ENCODE measurements at regions not wholly inside any gene's neighbourhood (a gene's known extent, or its start where the extent isn't known, plus 50 kb on each side); places are given as distances from the start of the nearest gene placed in this dataset.
A peak's percentile ranks its signal among the peaks of the same experiment; 100 is the strongest.

GRCh38 chr3:177770383-177771230 lies 573.3 kb upstream of the TBL1XR1 start:
- Mint-ChIP-seq H3K27ac (no peak overlapping the region), H3K4me3 (no peak overlapping the region), H3K9me3 (peaks cover 14% of the 10 kb centered on the region), H3K4me1 (peaks cover 2% of the 10 kb centered on the region), H3K36me3 (ENCODE audit: low read depth) (peaks cover 2% of the 10 kb centered on the region), H3K27me3 (no peaks in the 10 kb centered on the region)
- DNase-seq = no peak
- no peak for ATAC-seq

- H3K9me3 Mint-ChIP-seq = peaks cover 14% of the 10 kb centered on the region
- peaks cover 2% of the 10 kb centered on the region for H3K36me3 Mint-ChIP-seq (ENCODE audit: low read depth)
- H3K4me3 Mint-ChIP-seq = no peak overlapping the region
- peaks cover 2% of the 10 kb centered on the region for H3K4me1 Mint-ChIP-seq
- H3K27ac Mint-ChIP-seq = no peak overlapping the region
- ATAC-seq (no peak), DNase-seq (no peak)
- no peaks in the 10 kb centered on the region for H3K27me3 Mint-ChIP-seq
Measured at GRCh38 chr3:177771780-177772179, 574.5 kb upstream of the TBL1XR1 start.

DNA sequence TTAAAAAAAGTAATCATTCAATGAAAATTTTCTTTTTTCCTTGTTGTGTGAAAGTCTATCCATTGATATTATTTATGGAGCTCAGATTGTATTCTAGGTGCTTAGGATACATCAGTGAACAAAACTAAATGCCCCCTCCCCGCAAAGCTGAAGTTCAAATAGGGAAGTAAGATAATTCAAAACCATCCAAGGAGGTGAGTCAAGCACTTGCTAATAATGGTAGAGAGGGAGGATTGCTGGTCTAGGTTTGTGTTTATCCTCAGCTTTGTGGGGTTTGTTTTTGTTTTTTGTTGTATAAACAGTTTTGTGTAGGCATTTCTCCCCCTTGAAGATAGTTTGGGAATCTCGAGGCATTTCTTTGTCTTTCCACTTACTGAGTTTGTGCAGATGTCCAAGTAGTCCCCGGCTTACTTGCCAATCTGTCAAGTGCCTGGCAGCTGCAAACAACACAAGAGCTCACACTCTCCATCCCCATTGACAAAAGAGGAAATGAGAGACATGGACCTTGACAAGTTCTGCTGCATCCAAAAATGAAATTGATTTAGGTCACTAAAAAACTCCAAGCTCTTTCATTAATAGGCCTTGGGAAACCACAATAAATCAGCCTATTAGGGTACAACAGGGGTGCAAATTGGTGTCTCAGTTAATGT lies 575.8 kb upstream of the TBL1XR1 start:
- no peak overlapping the region for H3K4me3 Mint-ChIP-seq
- no peak for ATAC-seq

DNA sequence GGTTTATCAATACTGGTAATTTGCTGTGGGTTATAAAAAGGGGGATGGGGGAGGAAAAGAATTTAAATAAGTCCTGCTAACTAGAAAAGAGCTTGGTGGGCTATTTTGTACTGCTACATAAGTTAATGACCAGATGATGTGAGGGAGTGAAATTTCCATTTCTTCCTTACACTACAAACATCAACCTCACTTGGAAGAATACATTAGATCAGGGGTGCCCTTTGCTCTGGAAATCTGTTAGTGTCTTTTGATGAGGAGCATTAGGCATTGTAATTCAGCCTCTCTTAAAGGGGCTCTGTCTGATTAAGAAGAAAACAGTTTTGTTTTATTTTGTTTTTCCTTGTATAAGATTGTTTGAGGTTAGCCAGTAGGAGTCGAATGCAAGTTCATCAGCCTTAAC lies 576.4 kb upstream of the TBL1XR1 start:
- DNase-seq (no peak), ATAC-seq (no peak)
- H3K4me3 Mint-ChIP-seq = no peak overlapping the region
- H3K9me3 Mint-ChIP-seq = peaks cover 10% of the 10 kb centered on the region
- H3K27me3 Mint-ChIP-seq = no peaks in the 10 kb centered on the region
- no peak overlapping the region for H3K27ac Mint-ChIP-seq
- no peaks in the 10 kb centered on the region for H3K36me3 Mint-ChIP-seq (ENCODE audit: low read depth)
- peaks cover 13% of the 10 kb centered on the region for H3K4me1 Mint-ChIP-seq

More for the DNA sequence above, 575.8 kb upstream of the TBL1XR1 start:
- Mint-ChIP-seq H3K27ac (no peak overlapping the region), H3K4me1 (peaks cover 6% of the 10 kb centered on the region), H3K9me3 (peaks cover 11% of the 10 kb centered on the region), H3K27me3 (no peaks in the 10 kb centered on the region), H3K36me3 (ENCODE audit: low read depth) (peaks cover under 1% of the 10 kb centered on the region)
- DNase-seq = no peak

DNA sequence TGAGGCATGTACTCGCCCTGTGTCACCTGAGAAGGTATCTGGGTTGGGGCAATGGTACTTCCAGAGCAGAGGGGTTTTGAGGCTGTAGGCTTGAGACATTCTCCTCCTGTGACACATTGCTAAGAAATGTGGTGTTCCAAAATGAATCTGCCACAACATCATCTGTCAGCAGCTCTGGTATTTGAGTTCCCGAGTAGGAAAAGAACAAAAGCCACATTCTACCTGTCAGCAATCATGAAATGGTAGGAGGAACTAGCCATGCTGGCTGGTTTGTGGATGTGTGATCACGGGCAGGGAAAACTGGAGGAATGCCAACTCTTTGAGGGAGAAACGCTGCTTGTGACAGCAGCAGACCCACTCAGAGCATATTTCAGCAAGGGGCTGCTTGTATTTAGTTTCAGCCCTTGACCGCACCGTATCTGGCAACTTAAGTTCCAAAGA lies 579.4 kb upstream of the TBL1XR1 start:
- Mint-ChIP-seq H3K9me3 (no peaks in the 10 kb centered on the region), H3K27me3 (no peaks in the 10 kb centered on the region), H3K4me3 (no peak overlapping the region), H3K4me1 (peaks cover 16% of the 10 kb centered on the region), H3K27ac (no peak overlapping the region), H3K36me3 (ENCODE audit: low read depth) (no peaks in the 10 kb centered on the region)
- ATAC-seq (no peak), DNase-seq (no peak)

DNA sequence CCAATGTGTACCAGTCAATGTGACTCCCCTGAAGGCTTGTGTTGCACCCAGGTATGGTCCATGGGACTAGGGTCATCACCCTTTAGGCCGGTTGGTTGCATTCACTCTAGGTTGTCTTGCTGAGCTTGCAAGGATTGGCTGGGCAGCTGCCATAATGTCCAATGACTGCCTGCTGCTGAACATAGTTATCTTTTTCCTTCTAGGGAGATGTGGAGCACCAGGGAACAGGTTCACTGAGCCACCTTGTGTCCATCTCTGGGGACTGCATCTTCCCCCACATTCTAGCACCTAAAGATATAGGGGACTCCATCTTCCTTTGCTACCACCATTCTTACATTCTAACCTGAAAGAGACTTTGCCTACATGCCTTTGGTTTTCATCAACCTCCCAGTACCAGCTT lies 580.4 kb upstream of the TBL1XR1 start:
- Mint-ChIP-seq H3K36me3 (ENCODE audit: low read depth) (no peaks in the 10 kb centered on the region), H3K9me3 (no peaks in the 10 kb centered on the region), H3K27me3 (no peaks in the 10 kb centered on the region), H3K4me3 (no peak overlapping the region), H3K27ac (peak overlapping the region; percentile 11), H3K4me1 (peaks cover 16% of the 10 kb centered on the region)
- ATAC-seq (peak; percentile 78), DNase-seq (peak; percentile 45)

GRCh38 chr3:177778633-177779032 lies 581.4 kb upstream of the TBL1XR1 start:
- no peaks in the 10 kb centered on the region for H3K27me3 Mint-ChIP-seq
- no peaks in the 10 kb centered on the region for H3K9me3 Mint-ChIP-seq

DNA sequence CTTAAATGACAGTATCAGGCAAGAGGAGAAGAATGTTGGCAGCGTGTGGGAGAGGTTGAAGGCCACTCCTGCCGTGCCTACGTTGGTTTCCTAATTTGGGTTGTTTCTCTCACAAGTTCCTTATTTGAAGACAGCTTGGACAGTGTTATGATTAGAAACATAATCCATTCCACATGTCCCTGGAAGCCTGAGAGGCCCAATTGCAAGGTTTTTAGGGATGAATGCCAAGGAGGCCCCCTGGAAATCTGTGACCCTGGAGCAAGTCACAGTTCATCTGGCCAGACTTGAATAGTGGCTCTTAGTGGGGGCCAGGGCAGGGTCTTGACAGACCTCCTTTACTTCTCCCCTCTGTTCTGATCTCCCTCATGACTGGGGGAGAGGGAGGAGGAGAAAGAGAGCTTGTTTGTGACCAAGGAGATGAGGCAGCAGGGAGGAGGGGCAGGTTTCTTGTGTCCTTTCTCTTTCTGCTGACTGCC lies 584.4 kb upstream of the TBL1XR1 start:
- ATAC-seq (no peak), DNase-seq (no peak)
- Mint-ChIP-seq H3K27ac (no peak overlapping the region), H3K4me3 (no peak overlapping the region), H3K36me3 (ENCODE audit: low read depth) (no peaks in the 10 kb centered on the region), H3K4me1 (peaks cover 23% of the 10 kb centered on the region), H3K9me3 (no peaks in the 10 kb centered on the region), H3K27me3 (no peaks in the 10 kb centered on the region)

More at GRCh38 chr3:177778633-177779032, 581.4 kb upstream of the TBL1XR1 start:
- Mint-ChIP-seq H3K36me3 (ENCODE audit: low read depth) (no peaks in the 10 kb centered on the region), H3K4me1 (peaks cover 14% of the 10 kb centered on the region), H3K4me3 (no peak overlapping the region), H3K27ac (no peak overlapping the region)
- DNase-seq (no peak), ATAC-seq (no peak)

DNA sequence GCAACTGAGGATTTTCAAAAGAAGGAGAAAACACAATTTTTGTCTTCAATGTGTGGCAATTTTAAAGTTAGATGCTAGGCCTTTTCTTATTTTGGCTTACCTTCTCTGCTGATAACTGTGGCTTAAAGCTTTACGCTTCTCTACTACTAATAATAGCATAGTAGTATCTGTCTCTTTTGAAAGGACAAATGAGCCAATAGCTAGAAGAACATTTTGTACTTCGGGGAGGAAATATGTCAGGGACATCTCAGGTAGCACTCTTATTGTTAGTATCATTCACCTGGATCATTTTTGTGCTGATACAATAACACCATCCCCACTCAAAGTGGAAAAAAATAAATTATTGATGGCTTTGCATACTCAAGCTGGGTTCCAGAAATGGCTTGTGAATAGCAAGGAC lies 586.1 kb upstream of the TBL1XR1 start:
- Mint-ChIP-seq H3K9me3 (no peaks in the 10 kb centered on the region), H3K27ac (no peak overlapping the region), H3K36me3 (ENCODE audit: low read depth) (no peaks in the 10 kb centered on the region), H3K27me3 (no peaks in the 10 kb centered on the region), H3K4me3 (no peak overlapping the region), H3K4me1 (peaks cover 31% of the 10 kb centered on the region)
- ATAC-seq (no peak), DNase-seq (no peak)

- no peak for DNase-seq
- no peaks in the 10 kb centered on the region for H3K27me3 Mint-ChIP-seq
Measured at GRCh38 chr3:177783767-177784166, 586.5 kb upstream of the TBL1XR1 start.

DNA sequence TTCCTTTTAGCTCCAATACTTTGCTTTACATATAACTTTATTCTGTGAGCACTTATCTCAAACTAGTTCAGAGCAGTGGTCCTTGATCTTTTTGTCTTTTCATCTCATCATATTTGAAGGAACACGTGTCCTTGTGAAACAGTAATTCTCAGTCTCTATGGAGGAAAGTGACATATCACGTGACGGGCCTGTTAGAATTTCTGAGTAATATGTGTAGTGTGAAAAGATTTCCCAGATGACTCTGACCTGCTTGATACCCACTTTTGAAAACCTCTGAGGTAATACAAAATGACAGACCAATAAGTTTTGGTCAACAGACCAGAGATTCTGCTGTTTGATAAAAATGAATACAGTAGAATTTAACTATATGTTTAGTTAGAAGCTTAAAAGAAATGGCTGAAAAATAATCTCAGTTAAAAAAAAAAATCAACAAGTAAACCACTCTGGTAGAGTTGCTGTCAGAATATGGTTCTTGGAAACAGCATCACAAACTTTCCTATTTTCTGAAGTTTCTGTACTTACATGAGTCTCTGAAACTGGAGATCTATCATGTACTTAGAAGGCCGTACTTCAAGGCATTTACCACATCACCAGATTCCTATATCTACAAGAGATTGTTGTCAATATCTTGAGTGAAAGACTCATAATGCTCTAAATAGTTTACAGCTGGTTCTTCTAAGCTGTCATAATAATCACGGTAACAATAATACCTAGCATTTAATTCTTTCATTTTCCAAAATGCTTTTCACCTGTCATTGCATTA lies 590.2 kb upstream of the TBL1XR1 start:
- Mint-ChIP-seq H3K27me3 (no peaks in the 10 kb centered on the region), H3K36me3 (ENCODE audit: low read depth) (no peaks in the 10 kb centered on the region), H3K9me3 (no peaks in the 10 kb centered on the region), H3K4me1 (peaks cover 26% of the 10 kb centered on the region), H3K4me3 (no peak overlapping the region), H3K27ac (peak overlapping the region; percentile 61)
- DNase-seq (no peak), ATAC-seq (peak; percentile 75)

More at GRCh38 chr3:177783767-177784166, 586.5 kb upstream of the TBL1XR1 start:
- Mint-ChIP-seq H3K4me1 (peaks cover 29% of the 10 kb centered on the region), H3K27ac (no peak overlapping the region), H3K36me3 (ENCODE audit: low read depth) (no peaks in the 10 kb centered on the region), H3K4me3 (no peak overlapping the region), H3K9me3 (no peaks in the 10 kb centered on the region)
- ATAC-seq = no peak

DNA sequence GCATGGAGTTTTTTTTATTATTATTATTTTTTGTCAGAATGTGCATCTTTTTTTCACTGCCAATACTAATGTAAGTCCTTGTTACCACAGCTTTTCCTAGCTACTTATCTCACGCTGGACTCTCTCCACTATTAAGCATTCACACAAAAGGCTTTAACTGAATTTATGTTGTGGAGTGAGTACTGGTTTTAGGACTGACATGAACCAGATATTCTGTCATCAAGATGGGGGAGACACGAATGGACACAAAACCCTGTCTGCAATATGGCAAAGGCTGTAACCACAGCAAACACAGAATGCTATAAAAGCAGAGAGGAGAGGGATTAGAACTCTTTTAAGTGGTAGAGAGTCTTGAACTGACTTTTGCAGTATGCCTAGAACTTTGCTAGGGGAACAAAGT lies 592.2 kb upstream of the TBL1XR1 start:
- no peak overlapping the region for H3K4me3 Mint-ChIP-seq
- no peaks in the 10 kb centered on the region for H3K36me3 Mint-ChIP-seq (ENCODE audit: low read depth)
- H3K27ac Mint-ChIP-seq = no peak overlapping the region

DNA sequence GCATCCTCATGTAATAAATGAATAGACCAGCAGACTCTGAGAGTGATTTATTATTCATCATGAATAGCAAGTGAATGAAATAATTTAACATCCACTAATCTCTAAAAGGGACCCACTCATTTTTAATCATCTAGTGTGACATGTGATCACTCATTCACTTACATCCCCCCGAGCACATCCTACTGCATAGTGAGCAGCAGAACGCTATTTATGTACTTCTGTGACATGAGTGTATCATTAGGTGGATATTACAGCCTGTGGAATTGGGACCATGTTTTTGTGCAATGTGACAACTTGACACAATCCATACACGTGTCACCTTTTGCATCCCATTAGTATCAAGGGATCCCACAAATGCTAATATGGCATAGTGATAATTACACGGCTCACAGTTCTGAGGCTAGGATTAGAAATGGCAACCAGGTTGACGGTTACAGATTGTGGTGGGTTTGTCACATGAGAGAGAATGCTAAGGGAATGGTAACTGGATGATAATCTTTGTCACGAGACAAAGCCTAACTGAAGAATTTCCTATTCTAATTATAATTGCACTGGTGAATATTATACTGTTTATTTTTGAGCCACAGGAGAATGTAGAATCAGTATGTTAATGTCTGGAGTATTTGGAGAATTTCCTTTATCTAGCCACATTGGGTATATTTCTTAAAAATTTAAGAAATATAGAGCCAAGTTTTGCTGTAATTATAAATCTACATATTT lies 595.2 kb upstream of the TBL1XR1 start:
- no peaks in the 10 kb centered on the region for H3K9me3 Mint-ChIP-seq
- no peak for ATAC-seq
- DNase-seq = no peak
- H3K4me3 Mint-ChIP-seq = no peak overlapping the region
- H3K4me1 Mint-ChIP-seq = peaks cover 30% of the 10 kb centered on the region
- H3K27me3 Mint-ChIP-seq = no peaks in the 10 kb centered on the region
- H3K27ac Mint-ChIP-seq = no peak overlapping the region
- H3K36me3 Mint-ChIP-seq (ENCODE audit: low read depth) = no peaks in the 10 kb centered on the region

More for the DNA sequence above, 592.2 kb upstream of the TBL1XR1 start:
- Mint-ChIP-seq H3K4me1 (peaks cover 26% of the 10 kb centered on the region), H3K27me3 (no peaks in the 10 kb centered on the region), H3K9me3 (no peaks in the 10 kb centered on the region)
- DNase-seq (no peak), ATAC-seq (no peak)

DNA sequence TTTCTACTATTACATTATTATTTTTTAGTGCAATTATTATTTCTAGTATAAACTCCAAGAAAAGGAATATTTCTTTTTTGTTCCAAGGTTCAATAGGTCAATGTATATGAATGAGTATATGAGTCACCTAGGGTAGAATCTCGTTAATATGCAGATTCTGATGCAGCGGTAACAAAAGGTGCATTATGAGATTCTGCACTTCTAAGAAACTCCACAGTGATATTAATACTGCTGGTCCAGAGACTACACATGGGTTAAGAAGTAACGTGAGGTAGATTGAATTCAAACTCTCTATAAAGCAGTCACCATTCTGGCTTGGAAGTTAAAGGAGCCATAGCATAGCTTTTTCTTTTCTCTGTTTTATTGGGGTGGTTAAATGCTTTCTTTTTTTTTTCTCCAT lies 596.2 kb upstream of the TBL1XR1 start:
- H3K27ac Mint-ChIP-seq = no peak overlapping the region
- H3K9me3 Mint-ChIP-seq = no peaks in the 10 kb centered on the region
- ATAC-seq = no peak
- no peak overlapping the region for H3K4me3 Mint-ChIP-seq
- no peaks in the 10 kb centered on the region for H3K27me3 Mint-ChIP-seq
- H3K36me3 Mint-ChIP-seq (ENCODE audit: low read depth) = no peaks in the 10 kb centered on the region
- peaks cover 23% of the 10 kb centered on the region for H3K4me1 Mint-ChIP-seq
- no peak for DNase-seq

All from activated naive CD8-positive, alpha-beta T cell treated with anti-CD3 and anti-CD28 coated beads, Interleukin-2, amount 50 U/mL, for 24 hours (primary cell).